Liver (tissue), 8 donors: ENCODE measurements at regions not wholly inside any gene's neighbourhood (a gene's known extent, or its start where the extent isn't known, plus 50 kb on each side); places are given as distances from the start of the nearest gene placed in this dataset.

Experiments used
- DNase-seq: peaks from one replicate; pipeline ENCODE4 v3.0.0-alpha.2; 2017; ENCODE audit warnings: low spot score
- H3K27ac ChIP-seq, 2 donors: one replicate each; pipeline ENCODE4 v1.7.0; 2013; ENCODE audit warnings: inconsistent platforms in 2 of 2, low read length in 2 of 2, control low read depth in 1 of 2, low read depth in 1 of 2, mild to moderate bottlenecking in 1 of 2
- H3K27me3 ChIP-seq, 4 donors: one replicate each; pipeline versions ENCODE4 v1.6.1 to v1.7.0; 2013; ENCODE audit warnings: low read length in 3 of 4, inconsistent platforms in 1 of 4, mild to moderate bottlenecking in 1 of 4, moderate library complexity in 1 of 4; ENCODE audit not compliant: control insufficient read depth in 4 of 4, insufficient read depth in 4 of 4
- H3K36me3 ChIP-seq, 4 donors: one replicate each; pipeline versions ENCODE4 v1.6.1 to v1.7.0; 2013; ENCODE audit warnings: low read length in 3 of 4, mild to moderate bottlenecking in 3 of 4, low read depth in 1 of 4, moderate library complexity in 1 of 4; ENCODE audit not compliant: control insufficient read depth in 4 of 4, insufficient read depth in 3 of 4
- H3K4me1 ChIP-seq, 4 donors: one replicate each; pipeline versions ENCODE4 v1.6.1 to v1.7.0; 2013; ENCODE audit warnings: low read length in 3 of 4, mild to moderate bottlenecking in 3 of 4, moderate library complexity in 1 of 4; ENCODE audit not compliant: control insufficient read depth in 4 of 4, insufficient read depth in 4 of 4
- H3K4me3 ChIP-seq, 3 donors: one replicate each; pipeline versions ENCODE4 v1.6.1 to v1.7.0; 2013; ENCODE audit warnings: low read length in 3 of 3, control low read depth in 1 of 3, low read depth in 1 of 3, mild to moderate bottlenecking in 1 of 3
- H3K9ac ChIP-seq, 2 donors: one replicate each; pipeline ENCODE4 v1.7.0; 2013; ENCODE audit warnings: low read length in 2 of 2, mild to moderate bottlenecking in 2 of 2, moderate library complexity in 2 of 2, control low read depth in 1 of 2, low read depth in 1 of 2
- H3K9me3 ChIP-seq, 4 donors: one replicate each; pipeline versions ENCODE4 v1.6.1 to v1.7.0; 2013; ENCODE audit warnings: low read length in 3 of 4; ENCODE audit not compliant: control insufficient read depth in 4 of 4
- ATF3 ChIP-seq: IDR thresholded peaks from 2 replicates; pipeline ENCODE4 v1.6.1; 2016; ENCODE audit warnings: antibody characterized with exemption
- CTCF ChIP-seq: fragments of 150-350 bp; IDR thresholded peaks from 2 replicates; pipeline ENCODE4 v1.5.1; 2017; ENCODE audit warnings: improper control_type of control experiment, low read depth, low read length; ENCODE audit not compliant: missing input control
- EGR1 ChIP-seq, 2 donors: IDR thresholded peaks; 2 replicates each; pipeline ENCODE4 v1.6.1; 2016 to 2018; ENCODE audit warnings: antibody characterized with exemption in 2 of 2, low read depth in 2 of 2
- FOXA1 ChIP-seq: IDR thresholded peaks from 2 replicates; pipeline ENCODE4 v1.6.1; 2016; ENCODE audit warnings: antibody characterized with exemption
- FOXA2 ChIP-seq: IDR thresholded peaks from 2 replicates; pipeline ENCODE4 v1.6.1; 2016; ENCODE audit warnings: antibody characterized with exemption
- GABPA ChIP-seq, 2 donors: IDR thresholded peaks in 1 of 2; conservative IDR thresholded peaks in 1 of 2; 2 replicates each; pipeline ENCODE4 v1.6.1; 2016; ENCODE audit warnings: antibody characterized with exemption in 2 of 2, mild to moderate bottlenecking in 1 of 2, moderate library complexity in 1 of 2
- HNF4A ChIP-seq, 2 donors: conservative IDR thresholded peaks; 2 replicates each; pipeline ENCODE4 v1.6.1; 2016; ENCODE audit warnings: antibody characterized with exemption in 2 of 2, mild to moderate bottlenecking in 2 of 2
- JUND ChIP-seq, 2 donors: IDR thresholded peaks; 2 replicates each; pipeline ENCODE4 v1.6.1; 2016; ENCODE audit warnings: antibody characterized with exemption in 2 of 2
- MAX ChIP-seq: IDR thresholded peaks from 2 replicates; pipeline ENCODE4 v1.6.1; 2016; ENCODE audit warnings: antibody characterized with exemption
- RAD21 ChIP-seq, 2 donors: IDR thresholded peaks; 2 replicates each; pipeline ENCODE4 v1.6.1; 2016; ENCODE audit warnings: antibody characterized with exemption in 2 of 2, mild to moderate bottlenecking in 2 of 2
- REST ChIP-seq: IDR thresholded peaks from 2 replicates; pipeline ENCODE4 v1.6.1; 2016; ENCODE audit warnings: antibody characterized with exemption, mild to moderate bottlenecking
- RXRA ChIP-seq, 2 donors: IDR thresholded peaks; 2 replicates each; pipeline ENCODE4 v1.6.1; 2017 to 2018; ENCODE audit warnings: antibody characterized with exemption in 2 of 2, mild to moderate bottlenecking in 1 of 2
- SP1 ChIP-seq: IDR thresholded peaks from 2 replicates; pipeline ENCODE4 v1.6.1; 2018; ENCODE audit warnings: antibody characterized with exemption, mild to moderate bottlenecking
- TAF1 ChIP-seq: conservative IDR thresholded peaks from 2 replicates; pipeline ENCODE4 v1.6.1; 2016; ENCODE audit warnings: antibody characterized with exemption, mild to moderate bottlenecking
- YY1 ChIP-seq: IDR thresholded peaks from 2 replicates; pipeline ENCODE4 v1.6.1; 2016; ENCODE audit warnings: antibody characterized with exemption, mild to moderate bottlenecking
- ZBTB33 ChIP-seq: IDR thresholded peaks from 2 replicates; pipeline ENCODE4 v1.6.1; 2016; ENCODE audit warnings: antibody characterized with exemption
- WGBS: extraction: QIAGEN DNeasy Blood & Tissue Kit; methylation state at CpG from one replicate; pipeline ENCODE4 v1.1.7; 2013; 5-methylcytosine and 5-hydroxymethylcytosine counted together
- donor health status: healthy.
- donor health status: healthy.
- donor health status: healthy.
- donor health status: healthy.
- donor health status: healthy.

GRCh38 chr14:84442521-84442920 lies 1087.4 kb upstream of the FLRT2 start:
- no peaks in the 10 kb centered on the region for H3K9me3 ChIP-seq
- H3K27ac ChIP-seq = no peak overlapping the region
- 19% methylated on average over 5 of the region's 5 CpGs for WGBS
- H3K27me3 ChIP-seq = no peaks in the 10 kb centered on the region
- no peaks in the 10 kb centered on the region for H3K4me1 ChIP-seq
- no peak for DNase-seq
- H3K4me3 ChIP-seq = no peak overlapping the region
- H3K9ac ChIP-seq = no peak overlapping the region
- no peaks in the 10 kb centered on the region for H3K36me3 ChIP-seq
- TF ChIP-seq ZBTB33 = no peak
- no peak for TF ChIP-seq HNF4A (conservative IDR thresholded peaks at IDR 0.05)
- TF ChIP-seq EGR1 (IDR thresholded peaks at IDR 0.05; ENCODE audit: low read depth in 2 of 2) = no peak
- no peak for TF ChIP-seq REST
- no peak for TF ChIP-seq CTCF
- no peak for TF ChIP-seq JUND (IDR thresholded peaks at IDR 0.05)
- TF ChIP-seq MAX = no peak
- no peak for TF ChIP-seq ATF3
- no peak for TF ChIP-seq RAD21 (IDR thresholded peaks at IDR 0.05)
- TF ChIP-seq FOXA1 = no peak
- no peak for TF ChIP-seq FOXA2
- TF ChIP-seq TAF1 = no peak
- no peak for TF ChIP-seq YY1
- TF ChIP-seq GABPA (IDR thresholded peaks at IDR 0.05 in 1 of 2, conservative IDR thresholded peaks at IDR 0.05 in 1 of 2) = no peak

- Histone ChIP-seq H3K36me3 (no peaks in the 10 kb centered on the region), H3K4me3 (no peak overlapping the region), H3K9me3 (no peaks in the 10 kb centered on the region), H3K27me3 (no peaks in the 10 kb centered on the region), H3K9ac (no peak overlapping the region), H3K27ac (no peak overlapping the region), H3K4me1 (no peaks in the 10 kb centered on the region)
- no peak for DNase-seq
- 76% methylated on average over 2 of the region's 2 CpGs for WGBS
- TF ChIP-seq HNF4A (conservative IDR thresholded peaks at IDR 0.05) (no peak), SP1 (no peak), ATF3 (no peak), RXRA (IDR thresholded peaks at IDR 0.05) (no peak), FOXA1 (no peak), TAF1 (no peak), CTCF (no peak), ZBTB33 (no peak), YY1 (no peak), EGR1 (IDR thresholded peaks at IDR 0.05; ENCODE audit: low read depth in 2 of 2) (no peak), JUND (IDR thresholded peaks at IDR 0.05) (no peak)
Measured at GRCh38 chr14:84445486-84445885, 1084.5 kb upstream of the FLRT2 start.
